ENCODE measurements at regions not wholly inside any gene's neighbourhood (a gene's known extent, or its start where the extent isn't known, plus 50 kb on each side); places are given as distances from the start of the nearest gene placed in this dataset.
A peak's percentile ranks its signal among the peaks of the same experiment; 100 is the strongest.

GRCh38 chr7:22922307-22922706, 91.6 kb downstream of the HYCC1 start:
- ATAC-seq: no peak
- POLR2A ChIA-PET: no interaction called here

GRCh38 chr7:22921386-22922086, 92.4 kb downstream of the HYCC1 start:
- H3K4me3 ChIP-seq: no peak overlapping the region
- TF ChIP-seq FOSL2 (IDR thresholded peaks at IDR 0.05) (no peak), FOSL2 (CRISPR knock-in tag; IDR thresholded peaks at IDR 0.05) (no peak), ZFP36 (IDR thresholded peaks at IDR 0.05; ENCODE audit: borderline replicate concordance, partially characterized antibody) (no peak), POLR2A (IDR thresholded peaks at IDR 0.05; ENCODE audit: low read length) (no peak), RFX5 (IDR thresholded peaks at IDR 0.05) (no peak), RCOR1 (IDR thresholded peaks at IDR 0.05; ENCODE audit: low read depth, low read length) (no peak), HEYL (CRISPR knock-in tag; IDR thresholded peaks at IDR 0.05) (no peak), PHF8 (IDR thresholded peaks at IDR 0.05; ENCODE audit: borderline replicate concordance, low read depth) (no peak), ESRRA (IDR thresholded peaks at IDR 0.05; ENCODE audit: borderline replicate concordance, low read length) (no peak)
- no peak for FAIRE-seq
- WGBS (ENCODE audit: missing lambda C conversion rate): 24% methylated on average over 1 of the region's 1 CpG
- no peak overlapping the region for H3K4me2 ChIP-seq
- H3K9me3 ChIP-seq: no peaks in the 10 kb centered on the region
- ChIA-PET POLR2A (no interaction called here), CTCF (no interaction called here)
- no peaks in the 10 kb centered on the region for H3K4me1 ChIP-seq
- H3K27ac ChIP-seq: no peak overlapping the region
- no peak for DNase-seq (ENCODE audit: low read depth in 1 of 2, low spot score in 1 of 2)
- no peak for ATAC-seq

More at GRCh38 chr7:22922307-22922706, 91.6 kb downstream of the HYCC1 start:
- 87% methylated on average over 2 of the region's 2 CpGs for WGBS (ENCODE audit: missing lambda C conversion rate)
- no peak overlapping the region for H3K4me3 ChIP-seq
- CTCF ChIA-PET: no interaction called here
- TF ChIP-seq MAX (IDR thresholded peaks at IDR 0.05) (no peak), BHLHE40 (IDR thresholded peaks at IDR 0.05; ENCODE audit: low read depth, low read length) (no peak)
- no peak overlapping the region for H3K27ac ChIP-seq
- H3K4me2 ChIP-seq: no peak overlapping the region
- no peaks in the 10 kb centered on the region for H3K9me3 ChIP-seq
- FAIRE-seq (no peak), DNase-seq (ENCODE audit: low read depth in 1 of 2, low spot score in 1 of 2) (no peak)
- no peaks in the 10 kb centered on the region for H3K4me1 ChIP-seq

- H3K4me1 ChIP-seq: no peaks in the 10 kb centered on the region
- ChIA-PET POLR2A (no interaction called here), CTCF (no interaction called here)
- DNase-seq (ENCODE audit: low read depth in 1 of 2, low spot score in 1 of 2) (peak in 1 of 2 experiments; percentile 7), FAIRE-seq (no peak), ATAC-seq (no peak)
- H3K4me2 ChIP-seq: no peak overlapping the region
- no peak overlapping the region for H3K27ac ChIP-seq
- WGBS (ENCODE audit: missing lambda C conversion rate): 51% methylated on average over 2 of the region's 2 CpGs
- no peak overlapping the region for H3K4me3 ChIP-seq
- TF ChIP-seq ZFP36 (IDR thresholded peaks at IDR 0.05; ENCODE audit: borderline replicate concordance, partially characterized antibody) (no peak), HOXB5 (CRISPR knock-in tag; IDR thresholded peaks at IDR 0.05) (no peak)
- no peaks in the 10 kb centered on the region for H3K9me3 ChIP-seq
Observed at GRCh38 chr7:22920672-22921071, 93.3 kb downstream of the HYCC1 start.

GRCh38 chr7:22913158-22913557, 90.5 kb upstream of the TOMM7 start:
- Histone ChIP-seq H3K4me3 (no peak overlapping the region), H3K4me1 (no peaks in the 10 kb centered on the region), H3K27ac (no peak overlapping the region), H3K4me2 (no peak overlapping the region), H3K9me3 (no peaks in the 10 kb centered on the region)
- ChIA-PET CTCF (interaction anchor here (0.9 kb wide), 1 partner anchor 824 kb away, joined by 3 read pairs; no protein-coding TSS in a partner anchor), POLR2A (no interaction called here)
- 73% methylated on average over 4 of the region's 4 CpGs for WGBS (ENCODE audit: missing lambda C conversion rate)
- FAIRE-seq (no peak), ATAC-seq (no peak), DNase-seq (ENCODE audit: low read depth in 1 of 2, low spot score in 1 of 2) (no peak)
- TF ChIP-seq RARB (CRISPR knock-in tag; IDR thresholded peaks at IDR 0.05) (no peak), HDAC2 (IDR thresholded peaks at IDR 0.05) (no peak), PBX3 (IDR thresholded peaks at IDR 0.05) (no peak), HMGXB4 (CRISPR knock-in tag; IDR thresholded peaks at IDR 0.05; ENCODE audit: borderline replicate concordance) (no peak), ZNF302 (CRISPR knock-in tag; IDR thresholded peaks at IDR 0.05) (no peak), REST (IDR thresholded peaks at IDR 0.05) (no peak), ZFP36 (IDR thresholded peaks at IDR 0.05; ENCODE audit: borderline replicate concordance, partially characterized antibody) (no peak), BHLHE40 (IDR thresholded peaks at IDR 0.05; ENCODE audit: low read depth, low read length) (no peak), JUN (IDR thresholded peaks at IDR 0.05) (no peak), USF2 (IDR thresholded peaks at IDR 0.05) (no peak), ATOH8 (CRISPR knock-in tag; IDR thresholded peaks at IDR 0.05; ENCODE audit: low read depth) (no peak), RCOR1 (IDR thresholded peaks at IDR 0.05; ENCODE audit: low read depth, low read length) (no peak), SREBF2 (IDR thresholded peaks at IDR 0.05) (no peak)
